Skin epidermis (tissue), 12 donors: ENCODE measurements at regions not wholly inside any gene's neighbourhood (a gene's known extent, or its start where the extent isn't known, plus 50 kb on each side); places are given as distances from the start of the nearest gene placed in this dataset.
A peak's percentile ranks its signal among the peaks of the same experiment; 100 is the strongest.
"Not testable (repeated sequence)": the region's sequence is repeated elsewhere in the genome, so short reads cannot be mapped to it uniquely, and the experiment has no call there.

Source experiments
- H3K27ac ChIP-seq, 21 experiments: fragments of 200-600 bp; sonication (generic) in 11 of 21; one replicate each; pipeline ENCODE4 v1.5.0; 2020; ENCODE audit warnings: mild to moderate bottlenecking in 3 of 21, inconsistent platforms in 2 of 21, moderate library complexity in 2 of 21
- H3K4me3 ChIP-seq, 7 experiments: fragments of 200-600 bp; sonication (generic) in 2 of 7; one replicate each; pipeline ENCODE4 v1.5.0; 2020; ENCODE audit warnings: inconsistent platforms in 2 of 7, mild to moderate bottlenecking in 2 of 7, moderate library complexity in 1 of 7

- H3K27ac ChIP-seq: no peak overlapping the region
- no peak overlapping the region for H3K4me3 ChIP-seq
Measured at GRCh38 chr4:154977228-154977627, 196.2 kb downstream of the RBM46 start.

GRCh38 chr4:154982187-154983047 lies 201.3 kb downstream of the RBM46 start:
- Histone ChIP-seq H3K27ac (no peak overlapping the region), H3K4me3 (no peak overlapping the region)

GRCh38 chr4:154983714-154984113 lies 202.6 kb downstream of the RBM46 start:
- no peak overlapping the region for H3K4me3 ChIP-seq
- H3K27ac ChIP-seq: no peak overlapping the region

- H3K27ac ChIP-seq: no peak overlapping the region
- H3K4me3 ChIP-seq: no peak overlapping the region
Measured at GRCh38 chr4:154984148-154984547, 203.1 kb downstream of the RBM46 start.

- no peak overlapping the region for H3K27ac ChIP-seq
- H3K4me3 ChIP-seq: no peak overlapping the region
Measured at GRCh38 chr4:154984616-154985015, 203.5 kb downstream of the RBM46 start.

GRCh38 chr4:154985673-154986072 lies 204.6 kb downstream of the RBM46 start:
- no peak overlapping the region for H3K27ac ChIP-seq
- H3K4me3 ChIP-seq: no peak overlapping the region

GRCh38 chr4:154988511-154988910 lies 207.4 kb downstream of the RBM46 start:
- Histone ChIP-seq H3K27ac (no peak overlapping the region), H3K4me3 (no peak overlapping the region)

- H3K27ac ChIP-seq: no peak overlapping the region
- no peak overlapping the region for H3K4me3 ChIP-seq
Measured at GRCh38 chr4:154989511-154989910, 208.4 kb downstream of the RBM46 start.

- not testable (repeated sequence) for H3K27ac ChIP-seq, H3K4me3 ChIP-seq
Measured at GRCh38 chr4:154997866-154998265, 210.6 kb upstream of the NPY2R start.

GRCh38 chr4:154998284-154998683 lies 210.2 kb upstream of the NPY2R start:
- Histone ChIP-seq H3K4me3 (no peak overlapping the region), H3K27ac (no peak overlapping the region)

GRCh38 chr4:154998773-154999172 lies 209.7 kb upstream of the NPY2R start:
- H3K4me3 ChIP-seq: no peak overlapping the region
- no peak overlapping the region for H3K27ac ChIP-seq

GRCh38 chr4:154999950-155000578 lies 208.4 kb upstream of the NPY2R start:
- no peak overlapping the region for H3K27ac ChIP-seq
- no peak overlapping the region for H3K4me3 ChIP-seq

GRCh38 chr4:155001251-155001650 lies 207.2 kb upstream of the NPY2R start:
- H3K4me3 ChIP-seq: no peak overlapping the region
- H3K27ac ChIP-seq: no peak overlapping the region

GRCh38 chr4:155005395-155006090 lies 202.9 kb upstream of the NPY2R start:
- peak overlapping the region in 1 of 21 experiments; percentile 9 for H3K27ac ChIP-seq
- no peak overlapping the region for H3K4me3 ChIP-seq

GRCh38 chr4:155007660-155008176 lies 200.7 kb upstream of the NPY2R start:
- Histone ChIP-seq H3K4me3 (no peak overlapping the region), H3K27ac (no peak overlapping the region)

- no peak overlapping the region for H3K4me3 ChIP-seq
- H3K27ac ChIP-seq: no peak overlapping the region
Measured at GRCh38 chr4:155008389-155008788, 200.0 kb upstream of the NPY2R start.

- H3K4me3 ChIP-seq: no peak overlapping the region
- no peak overlapping the region for H3K27ac ChIP-seq
Measured at GRCh38 chr4:155009288-155009687, 199.1 kb upstream of the NPY2R start.

GRCh38 chr4:155010376-155010775 lies 198.1 kb upstream of the NPY2R start:
- no peak overlapping the region for H3K27ac ChIP-seq

GRCh38 chr4:155011163-155011780 lies 197.2 kb upstream of the NPY2R start:
- no peak overlapping the region for H3K27ac ChIP-seq
- no peak overlapping the region for H3K4me3 ChIP-seq

More at GRCh38 chr4:155010376-155010775, 198.1 kb upstream of the NPY2R start:
- H3K4me3 ChIP-seq: no peak overlapping the region

- Histone ChIP-seq H3K27ac (no peak overlapping the region), H3K4me3 (no peak overlapping the region)
Measured at GRCh38 chr4:155012469-155012868, 196.0 kb upstream of the NPY2R start.
